Tibial nerve (tissue), 4 donors: ENCODE measurements at regions not wholly inside any gene's neighbourhood (a gene's known extent, or its start where the extent isn't known, plus 50 kb on each side); places are given as distances from the start of the nearest gene placed in this dataset.
"Not testable (repeated sequence)": the region's sequence is repeated elsewhere in the genome, so short reads cannot be mapped to it uniquely, and the experiment has no call there.

Experiments
- CTCF ChIP-seq, 5 experiments: fragments of 200-600 bp in 3 of 5; fragments of 450-650 bp in 2 of 5; sonication (generic) in 3 of 5; IDR thresholded peaks; one replicate each; pipeline ENCODE4 v1.5.1; 2016 to 2019; ENCODE audit warnings: antibody characterized with exemption in 5 of 5, mild to moderate bottlenecking in 3 of 5, moderate library complexity in 2 of 5
- EP300 ChIP-seq, 2 donors: sonication (generic); formaldehyde crosslinking; IDR thresholded peaks; one replicate each; pipeline ENCODE4 v1.6.1; 2017; ENCODE audit warnings: antibody characterized with exemption in 2 of 2, mild to moderate bottlenecking in 1 of 2
- POLR2A ChIP-seq, 2 donors: fragments of 450-650 bp; IDR thresholded peaks; one replicate each; pipeline ENCODE4 v1.6.1; 2017; ENCODE audit warnings: antibody characterized with exemption in 2 of 2, mild to moderate bottlenecking in 2 of 2, moderate library complexity in 2 of 2

- TF ChIP-seq CTCF, POLR2A, EP300 (IDR thresholded peaks at IDR 0.05): not testable (repeated sequence)
These were observed 50.7 kb upstream of the GBE1 start for GRCh38 chr3:81812098-81812497.
